Caki2 (cell line): ENCODE measurements at regions not wholly inside any gene's neighbourhood (a gene's known extent, or its start where the extent isn't known, plus 50 kb on each side); places are given as distances from the start of the nearest gene placed in this dataset.
"Not testable (repeated sequence)": the region's sequence is repeated elsewhere in the genome, so short reads cannot be mapped to it uniquely, and the experiment has no call there.

Source experiments
- DNase-seq: peaks from one replicate; pipeline ENCODE4 v3.0.0-alpha.2; 2015; ENCODE audit warnings: low read depth
- in situ Hi-C: cut with HindIII; loops from 2 replicates; pipeline ENCODE4 v1.10.0; 2016; ENCODE audit warnings: low sequenced_read_pairs, low pct_unique_long_range_greater_than_20kb, mixed read lengths

DNA sequence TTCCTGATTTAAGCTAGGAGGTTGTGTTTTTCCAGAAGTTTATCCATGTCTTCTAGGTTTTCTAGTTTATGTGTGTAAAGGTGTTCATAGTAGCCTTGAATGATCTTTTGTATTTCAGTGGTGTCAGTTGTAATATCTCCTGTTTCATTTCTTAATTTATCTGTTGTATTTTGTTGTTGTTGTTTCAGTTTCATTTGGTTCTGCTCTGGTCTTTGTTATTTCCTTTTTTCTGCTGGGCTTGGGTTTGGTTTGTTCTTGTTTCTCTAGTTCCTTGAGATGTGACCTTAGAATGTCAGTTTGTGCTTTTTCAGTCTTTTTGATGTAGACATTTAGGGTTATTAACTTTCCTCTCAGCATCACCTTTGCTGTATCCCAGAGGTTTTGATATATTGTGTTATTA, 62.8 kb downstream of the SCP2D1 start:
- in situ Hi-C loops, result not testable (repeated sequence)

DNA sequence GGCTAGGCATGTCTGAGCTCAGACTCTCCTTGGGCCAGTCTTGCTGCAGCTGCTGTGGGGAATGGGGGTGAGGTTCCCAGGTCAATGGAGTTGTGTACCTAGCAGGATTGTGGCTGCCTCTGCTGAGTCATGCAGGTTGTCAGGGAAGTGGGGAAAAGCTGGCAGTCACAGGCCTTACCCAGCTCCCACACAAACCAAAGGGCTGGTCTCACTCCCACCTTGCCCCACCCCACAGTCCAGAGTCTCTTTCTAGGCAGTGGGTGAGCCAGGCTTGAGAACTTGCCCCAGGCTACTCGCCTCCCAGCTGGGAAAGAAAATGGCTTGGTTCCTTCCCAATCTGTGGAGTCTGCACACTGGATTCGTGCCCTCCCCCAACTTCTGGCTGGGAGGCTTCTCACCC, 65.7 kb downstream of the SCP2D1 start:
- in situ Hi-C loops, result no loop called here
- no peak for DNase-seq

More for the DNA sequence above, 62.8 kb downstream of the SCP2D1 start:
- not testable (repeated sequence) for DNase-seq

DNA sequence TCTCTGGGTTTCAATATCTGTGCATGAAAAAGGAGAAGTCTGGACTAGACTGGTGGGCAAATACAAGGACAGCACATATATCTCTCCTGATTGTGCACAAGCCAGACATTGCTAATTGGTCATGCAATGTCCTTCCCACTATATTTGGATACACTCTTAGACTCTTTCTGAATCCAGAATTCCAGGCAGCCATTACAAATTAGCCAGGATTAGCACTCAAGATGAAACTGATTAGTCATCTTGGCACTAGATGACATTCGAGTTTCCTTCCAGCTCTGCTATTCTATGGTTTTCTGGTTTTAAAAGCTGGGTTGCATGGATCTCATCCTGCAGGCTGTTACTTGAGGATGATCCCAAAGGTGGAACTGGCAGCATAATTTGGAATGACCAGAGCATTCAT, 73.2 kb downstream of the SCP2D1 start:
- in situ Hi-C loops, result no loop called here
- no peak for DNase-seq

- in situ Hi-C loops, result no loop called here
- no peak for DNase-seq
These were observed 88.6 kb downstream of the SCP2D1 start for GRCh38 chr20:18901980-18902737.

- in situ Hi-C loops, result no loop called here
- no peak for DNase-seq
These were observed 90.6 kb downstream of the SCP2D1 start for GRCh38 chr20:18904192-18904591.

DNA sequence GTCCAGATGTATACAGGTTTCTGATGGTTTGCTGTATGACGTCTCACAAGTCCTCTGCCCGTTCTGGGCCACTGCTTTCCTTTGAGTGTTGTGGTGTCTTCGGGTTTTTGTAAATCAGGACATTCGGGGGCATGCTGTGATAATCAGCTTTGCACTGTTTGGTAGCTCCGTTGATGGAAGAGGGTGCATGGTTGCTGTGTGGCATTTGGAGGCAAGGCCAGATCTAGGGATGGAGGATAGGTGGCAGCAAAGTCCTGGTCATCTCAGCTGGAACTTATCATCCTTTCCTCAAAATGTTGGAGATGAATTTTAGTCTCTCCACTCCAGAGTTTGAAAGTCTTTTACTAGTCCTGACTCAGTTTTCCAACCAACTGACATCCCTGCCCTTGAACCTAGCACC, 91.0 kb downstream of the SCP2D1 start:
- in situ Hi-C loops, result no loop called here
- no peak for DNase-seq

GRCh38 chr20:18906046-18906445, 92.5 kb downstream of the SCP2D1 start:
- in situ Hi-C loops, result no loop called here
- DNase-seq, result no peak

DNA sequence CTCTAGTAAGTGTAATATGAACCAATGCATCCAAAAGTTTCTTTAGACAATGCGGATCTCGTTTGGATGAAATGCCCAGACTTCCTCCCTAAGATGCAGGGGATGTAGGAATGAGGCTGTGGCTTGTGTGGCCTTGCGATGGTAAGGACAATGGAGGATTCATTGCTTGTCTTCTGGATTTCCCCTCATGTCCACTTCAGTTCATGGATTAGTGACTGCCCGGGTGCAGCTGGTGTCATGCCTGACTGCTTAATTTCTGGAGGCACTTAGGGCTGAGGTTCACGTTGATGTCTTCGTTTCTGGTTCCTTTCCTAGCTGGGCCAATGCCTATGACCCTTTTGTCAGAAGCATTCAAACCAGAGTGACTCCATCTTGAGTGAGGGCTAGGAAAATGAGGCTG, 93.8 kb downstream of the SCP2D1 start:
- DNase-seq, result no peak
- in situ Hi-C loops, result no loop called here

GRCh38 chr20:18908109-18908508, 94.5 kb downstream of the SCP2D1 start:
- DNase-seq, result no peak
- in situ Hi-C loops, result no loop called here

DNA sequence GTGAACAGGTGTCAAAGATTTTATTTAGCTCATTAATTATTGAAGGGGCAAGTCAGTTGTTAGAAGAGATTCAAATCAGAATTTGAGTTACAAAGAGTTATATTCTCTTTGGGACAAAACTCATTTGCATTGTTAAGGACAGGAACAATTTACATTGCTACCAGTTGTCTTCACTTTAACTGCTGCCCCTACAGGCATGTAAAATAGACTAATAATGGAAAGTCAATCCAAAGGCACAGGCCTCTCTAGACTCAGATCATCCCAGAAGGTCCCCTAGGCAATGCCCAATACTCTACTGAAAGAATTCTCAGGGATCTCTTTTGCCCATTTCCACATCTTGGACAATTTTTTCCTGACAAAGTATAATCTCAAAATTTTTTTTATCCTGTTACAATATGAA, 95.7 kb downstream of the SCP2D1 start:
- DNase-seq, result no peak
- in situ Hi-C loops, result no loop called here

DNA sequence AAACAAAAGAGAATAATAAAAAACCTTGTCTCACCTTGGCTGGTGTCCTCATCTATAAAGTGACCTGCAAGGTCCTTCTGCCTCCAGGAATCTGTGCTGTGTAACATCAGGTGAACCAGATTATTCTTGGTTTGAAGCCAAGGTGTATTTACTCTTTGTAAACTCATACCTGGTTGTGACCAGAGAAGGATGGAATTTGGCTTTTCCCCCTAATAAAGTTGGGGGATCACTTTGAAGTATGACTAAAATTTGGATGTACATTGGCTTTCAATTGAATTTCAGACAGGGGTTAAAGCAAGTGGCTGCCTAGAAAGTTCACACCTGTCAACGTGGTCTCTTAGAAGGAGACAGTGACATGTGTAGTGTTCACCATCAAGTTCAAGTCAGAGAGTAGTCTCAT, 100.1 kb downstream of the SCP2D1 start:
- in situ Hi-C loops, result no loop called here
- no peak for DNase-seq

- in situ Hi-C loops, result no loop called here
- no peak for DNase-seq
These were observed 101.2 kb downstream of the SCP2D1 start for GRCh38 chr20:18914796-18915195.

DNA sequence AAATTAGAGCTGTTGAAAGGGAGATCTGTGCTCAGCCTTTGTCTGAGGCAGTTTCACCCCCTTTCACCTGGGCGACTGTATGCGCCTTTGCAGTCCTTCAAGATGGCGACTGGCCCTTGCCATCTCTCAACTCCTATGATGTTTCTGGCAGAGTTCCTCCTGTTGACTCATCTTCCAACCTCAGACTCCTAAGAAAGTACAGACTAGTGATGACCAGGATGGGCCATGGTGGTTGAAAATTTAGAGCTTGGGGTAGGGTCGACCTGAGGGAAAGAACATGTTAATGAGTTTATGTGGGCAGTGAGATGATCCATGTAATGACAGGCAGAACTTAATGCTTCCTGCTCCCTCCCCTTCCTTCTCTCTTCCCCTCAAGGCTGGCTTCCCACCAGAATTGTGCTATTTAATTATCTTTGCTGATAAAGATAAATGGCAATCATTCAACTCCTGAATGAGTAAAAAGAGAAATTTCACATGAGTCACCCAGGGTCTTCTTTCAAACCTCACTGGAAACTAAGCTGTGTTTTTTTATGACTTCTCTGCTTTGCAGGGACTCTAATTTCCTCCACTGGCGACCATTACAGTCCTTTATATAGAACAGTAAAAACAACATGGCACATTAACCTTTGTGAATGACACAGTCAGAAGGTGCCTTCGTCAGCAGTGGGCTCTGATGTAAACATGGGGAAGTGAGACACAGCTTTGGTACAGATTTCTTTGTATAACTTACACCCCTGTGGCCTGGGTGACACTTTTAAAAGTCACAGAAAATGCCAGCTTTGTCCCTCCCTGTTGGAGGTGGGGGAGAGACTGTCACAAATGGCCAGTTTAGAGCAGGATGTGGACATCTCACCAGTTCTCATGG, 103.5 kb downstream of the SCP2D1 start:
- in situ Hi-C loops, result no loop called here
- no peak for DNase-seq

GRCh38 chr20:18919996-18920395, 106.4 kb downstream of the SCP2D1 start:
- no peak for DNase-seq
- in situ Hi-C loops, result no loop called here

- in situ Hi-C loops, result no loop called here
- no peak for DNase-seq
These were observed 107.7 kb downstream of the SCP2D1 start for GRCh38 chr20:18921291-18921690.

DNA sequence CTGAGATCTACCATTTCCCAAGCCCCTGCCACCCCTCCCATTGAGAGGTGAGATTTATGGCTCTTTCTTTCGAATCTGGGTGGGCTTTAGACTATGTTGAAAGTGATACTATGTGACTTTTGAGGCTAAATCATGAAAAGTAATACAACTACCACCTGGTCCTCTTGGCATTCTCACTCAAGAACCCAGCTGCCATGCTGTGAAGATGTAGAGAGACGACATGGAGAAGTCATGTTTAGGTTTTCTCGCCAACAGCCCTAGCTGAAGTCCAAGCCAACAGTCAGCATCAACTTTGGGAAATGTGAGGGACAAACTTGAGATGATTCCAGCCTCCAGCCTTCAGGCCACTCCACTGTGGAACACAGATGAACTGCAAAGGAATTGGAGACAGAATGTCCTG, 108.7 kb downstream of the SCP2D1 start:
- no peak for DNase-seq
- in situ Hi-C loops, result no loop called here

- in situ Hi-C loops, result no loop called here
- no peak for DNase-seq
These were observed 109.3 kb downstream of the SCP2D1 start for GRCh38 chr20:18922898-18923297.

- in situ Hi-C loops, result loop anchor here (25.0 kb wide), 1 partner anchor 290 kb away; no protein-coding TSS in a partner anchor
- no peak for DNase-seq
These were observed 113.4 kb downstream of the SCP2D1 start for GRCh38 chr20:18926965-18927364.

GRCh38 chr20:18928626-18929025, 115.0 kb downstream of the SCP2D1 start:
- in situ Hi-C loops, result loop anchor here (25.0 kb wide), 1 partner anchor 291 kb away; no protein-coding TSS in a partner anchor
- no peak for DNase-seq
